ENCODE measurements at regions not wholly inside any gene's neighbourhood (a gene's known extent, or its start where the extent isn't known, plus 50 kb on each side); places are given as distances from the start of the nearest gene placed in this dataset.

- DNase-seq (ENCODE audit: low read depth in 2 of 2), result no peak
Measured at GRCh38 chr7:55639640-55640039, 67.3 kb upstream of the VOPP1 start.

- DNase-seq (ENCODE audit: low read depth in 2 of 2), result no peak
Measured at GRCh38 chr7:55629051-55629677, 56.9 kb upstream of the VOPP1 start.

GRCh38 chr7:55624813-55625212 lies 52.5 kb upstream of the VOPP1 start:
- DNase-seq (ENCODE audit: low read depth in 2 of 2), result no peak

- DNase-seq (ENCODE audit: low read depth in 2 of 2), result no peak
Measured at GRCh38 chr7:55623617-55624016, 51.3 kb upstream of the VOPP1 start.

- DNase-seq (ENCODE audit: low read depth in 2 of 2), result no peak
Measured at GRCh38 chr7:55622241-55622640, 49.9 kb upstream of the VOPP1 start.

All from lung microvascular endothelial cell (primary cell).